IPS-15b (cell line): ENCODE measurements at regions not wholly inside any gene's neighbourhood (a gene's known extent, or its start where the extent isn't known, plus 50 kb on each side); places are given as distances from the start of the nearest gene placed in this dataset.
"Not testable (repeated sequence)": the region's sequence is repeated elsewhere in the genome, so short reads cannot be mapped to it uniquely, and the experiment has no call there.

ENCODE experiments used
- H3K27me3 ChIP-seq: one replicate; pipeline ENCODE4 v1.6.1; 2013; ENCODE audit warnings: low read length; ENCODE audit not compliant: control insufficient read depth, insufficient read depth
- H3K36me3 ChIP-seq: one replicate; pipeline ENCODE4 v1.6.1; 2013; ENCODE audit warnings: low read length; ENCODE audit not compliant: control insufficient read depth, insufficient read depth
- H3K4me1 ChIP-seq: one replicate; pipeline ENCODE4 v1.6.1; 2013; ENCODE audit warnings: mild to moderate bottlenecking, low read length; ENCODE audit not compliant: control insufficient read depth, insufficient read depth
- H3K4me3 ChIP-seq: one replicate; pipeline ENCODE4 v1.5.1; 2013; ENCODE audit warnings: low read depth, low read length
- H3K9ac ChIP-seq: one replicate; pipeline ENCODE4 v1.6.1; 2013; ENCODE audit warnings: low read depth, mild to moderate bottlenecking, low read length
- H3K9me3 ChIP-seq: one replicate; pipeline ENCODE4 v1.6.1; 2013; ENCODE audit warnings: mild to moderate bottlenecking, low read length; ENCODE audit not compliant: control insufficient read depth, insufficient read depth

DNA sequence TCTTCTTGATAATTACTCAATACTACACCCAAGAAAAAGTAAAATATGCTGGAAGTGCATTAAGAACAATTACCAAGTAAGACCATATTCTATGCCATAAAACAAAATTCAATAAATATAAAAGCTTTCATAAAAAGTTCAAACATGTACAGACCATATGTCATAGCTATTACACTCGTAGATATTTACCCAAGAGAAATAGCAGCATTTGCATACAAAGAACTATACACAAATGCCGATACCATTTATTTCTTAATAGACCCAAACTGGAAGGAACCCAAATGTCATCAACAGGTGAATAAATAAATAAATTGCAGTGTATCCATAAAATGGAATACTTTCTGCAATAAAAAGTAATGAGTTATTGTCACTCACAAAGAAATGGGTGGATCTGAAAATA, 78.3 kb upstream of the SLC16A7 start:
- Histone ChIP-seq H3K27me3 (no peaks in the 10 kb centered on the region), H3K9ac (no peak overlapping the region), H3K9me3 (no peaks in the 10 kb centered on the region), H3K4me3 (no peak overlapping the region), H3K36me3 (no peaks in the 10 kb centered on the region), H3K4me1 (no peaks in the 10 kb centered on the region)

DNA sequence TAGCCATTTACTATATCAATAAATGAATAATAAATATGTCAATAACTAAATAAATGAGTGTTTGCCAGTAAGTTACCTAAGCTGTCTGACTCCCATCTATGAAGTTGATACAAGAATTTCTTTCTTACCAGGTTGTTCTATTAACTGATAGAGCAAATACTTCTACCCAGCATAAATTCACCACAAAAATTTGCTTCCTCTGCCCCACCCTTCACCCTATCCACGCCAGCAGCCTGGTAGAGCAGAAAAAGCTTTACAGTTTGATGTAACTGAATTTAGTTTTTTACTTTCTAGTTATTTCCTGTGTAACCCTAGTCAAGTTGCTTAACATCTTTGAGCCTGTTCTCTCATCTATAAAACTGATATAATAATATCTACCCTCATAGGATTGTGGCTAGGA, 94.9 kb upstream of the SLC16A7 start:
- no peaks in the 10 kb centered on the region for H3K27me3 ChIP-seq
- H3K4me3 ChIP-seq, result no peak overlapping the region
- H3K4me1 ChIP-seq, result peaks cover 19% of the 10 kb centered on the region
- H3K9ac ChIP-seq, result no peak overlapping the region
- no peaks in the 10 kb centered on the region for H3K9me3 ChIP-seq
- no peaks in the 10 kb centered on the region for H3K36me3 ChIP-seq

DNA sequence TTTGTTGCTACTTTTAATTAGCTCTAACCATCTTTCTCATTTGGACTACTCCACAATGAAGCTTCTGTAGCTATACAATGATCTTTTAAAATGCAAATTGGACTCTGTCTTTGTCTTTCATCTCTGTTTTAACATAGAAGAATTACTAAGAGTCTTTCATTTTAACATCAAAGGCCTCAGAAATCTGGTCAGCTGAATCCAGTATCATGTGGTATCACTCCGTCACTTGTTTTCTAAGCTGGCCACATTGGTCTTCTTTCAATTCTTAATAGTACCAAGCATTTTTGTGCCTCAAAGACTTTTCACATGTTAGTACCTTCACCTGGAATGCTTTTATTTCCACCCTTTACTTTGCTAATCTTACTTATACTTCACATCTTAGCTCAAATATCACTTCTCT, 95.5 kb upstream of the SLC16A7 start:
- Histone ChIP-seq H3K9me3 (no peaks in the 10 kb centered on the region), H3K4me3 (no peak overlapping the region), H3K36me3 (no peaks in the 10 kb centered on the region), H3K27me3 (no peaks in the 10 kb centered on the region), H3K9ac (no peak overlapping the region), H3K4me1 (peaks cover 19% of the 10 kb centered on the region)

DNA sequence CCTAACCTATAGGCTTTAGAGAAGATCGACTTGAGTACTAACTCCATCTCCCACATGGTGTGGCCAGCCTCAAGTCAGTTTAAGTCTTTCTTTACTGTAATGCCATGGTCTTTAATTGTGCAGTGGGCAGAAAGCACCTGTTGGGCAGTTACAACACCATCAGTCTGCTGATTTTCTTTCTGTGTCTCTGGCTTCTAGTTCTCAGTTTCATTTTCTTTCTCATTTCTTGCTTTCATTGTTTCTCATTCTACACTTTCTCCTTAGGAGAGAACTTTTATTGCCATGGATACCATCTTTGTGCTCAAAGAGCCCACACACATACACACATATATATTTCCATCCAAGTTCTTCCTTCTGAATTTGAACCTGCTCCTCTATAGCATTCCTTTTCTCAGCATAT, 96.1 kb upstream of the SLC16A7 start:
- H3K36me3 ChIP-seq, result no peaks in the 10 kb centered on the region
- H3K27me3 ChIP-seq, result no peaks in the 10 kb centered on the region
- no peaks in the 10 kb centered on the region for H3K9me3 ChIP-seq
- H3K9ac ChIP-seq, result no peak overlapping the region
- no peak overlapping the region for H3K4me3 ChIP-seq
- peaks cover 19% of the 10 kb centered on the region for H3K4me1 ChIP-seq

DNA sequence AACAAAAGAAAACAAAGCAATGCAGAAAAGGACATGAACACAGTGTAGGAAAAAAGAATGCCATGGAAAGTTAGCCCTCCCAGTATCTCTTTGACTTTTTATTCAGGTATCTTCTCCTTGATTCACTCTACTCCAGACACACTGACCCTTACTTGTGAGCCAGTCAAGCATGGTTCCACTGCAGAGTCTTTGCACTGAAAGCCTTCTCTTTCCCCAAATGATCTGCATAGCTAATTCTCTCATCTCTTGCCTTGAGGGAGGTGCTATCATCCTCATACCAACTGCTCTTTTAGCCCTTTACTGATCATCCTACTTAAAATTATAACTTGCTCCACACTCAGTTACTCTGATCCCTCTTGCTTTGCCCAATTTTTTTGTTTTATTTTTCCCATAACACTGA, 101.2 kb upstream of the SLC16A7 start:
- H3K4me3 ChIP-seq, result no peak overlapping the region
- H3K36me3 ChIP-seq, result no peaks in the 10 kb centered on the region
- H3K9me3 ChIP-seq, result no peaks in the 10 kb centered on the region
- peaks cover under 1% of the 10 kb centered on the region for H3K4me1 ChIP-seq
- no peaks in the 10 kb centered on the region for H3K27me3 ChIP-seq
- no peak overlapping the region for H3K9ac ChIP-seq

DNA sequence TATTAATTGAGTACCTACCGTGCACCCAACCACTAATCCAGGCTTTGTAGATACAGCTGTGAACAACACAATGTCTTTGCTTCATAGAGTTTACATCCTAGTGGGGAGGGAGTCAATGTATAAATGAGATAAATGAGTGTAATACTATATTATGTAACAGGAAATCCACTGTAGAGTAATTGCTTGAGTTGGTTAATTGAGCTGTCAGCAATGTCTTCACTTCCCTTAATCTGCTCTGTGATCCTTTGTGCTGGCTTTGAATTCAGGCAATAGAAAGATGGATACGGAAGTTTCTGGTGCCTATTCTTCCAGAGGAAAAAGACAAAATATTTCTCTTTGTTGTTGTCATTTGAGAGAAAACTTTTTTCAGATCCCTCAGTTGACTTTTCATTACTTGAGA, 104.0 kb upstream of the SLC16A7 start:
- H3K36me3 ChIP-seq, result no peaks in the 10 kb centered on the region
- H3K9ac ChIP-seq, result no peak overlapping the region
- no peaks in the 10 kb centered on the region for H3K9me3 ChIP-seq
- no peak overlapping the region for H3K4me3 ChIP-seq
- no peaks in the 10 kb centered on the region for H3K4me1 ChIP-seq
- H3K27me3 ChIP-seq, result no peaks in the 10 kb centered on the region

DNA sequence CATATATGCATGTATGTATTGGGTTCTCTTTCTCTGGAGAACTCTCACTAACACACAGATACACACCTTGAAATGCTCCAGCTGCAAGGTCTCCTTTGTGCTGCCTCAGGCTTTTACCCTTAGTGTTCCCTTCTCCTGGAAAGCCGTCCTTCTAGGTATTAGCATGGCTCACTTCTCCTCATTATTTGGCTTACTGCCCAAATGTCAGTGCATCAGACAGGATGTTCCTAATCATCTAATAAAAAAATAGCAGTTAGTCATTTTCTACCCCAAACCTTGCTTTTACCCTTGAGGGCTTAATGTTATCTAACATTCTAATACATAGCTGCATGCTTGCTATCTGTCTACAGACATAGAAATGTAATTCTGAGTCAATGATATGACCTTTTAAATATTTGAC, 109.0 kb upstream of the SLC16A7 start:
- no peak overlapping the region for H3K4me3 ChIP-seq
- H3K4me1 ChIP-seq, result no peaks in the 10 kb centered on the region
- H3K36me3 ChIP-seq, result no peaks in the 10 kb centered on the region
- no peaks in the 10 kb centered on the region for H3K27me3 ChIP-seq
- no peak overlapping the region for H3K9ac ChIP-seq
- H3K9me3 ChIP-seq, result no peaks in the 10 kb centered on the region

DNA sequence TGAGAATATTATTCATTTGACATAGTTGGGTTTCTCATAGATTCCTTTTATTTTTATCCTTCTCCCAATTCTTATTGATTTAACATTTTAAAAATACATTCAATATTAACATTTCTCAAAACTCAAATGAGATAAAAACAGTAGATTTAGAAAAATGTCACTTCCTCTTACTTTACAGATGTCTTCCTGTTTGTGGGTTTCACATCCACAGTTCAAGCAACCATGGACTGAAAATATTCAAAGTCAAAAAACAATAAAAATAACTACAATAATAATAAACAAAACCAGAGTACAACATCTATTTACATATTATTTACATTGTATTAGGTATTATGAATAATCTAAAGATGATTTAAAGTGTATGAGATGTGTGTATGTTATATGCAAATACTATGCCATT, 111.3 kb upstream of the SLC16A7 start:
- no peak overlapping the region for H3K4me3 ChIP-seq
- H3K36me3 ChIP-seq, result no peaks in the 10 kb centered on the region
- H3K9me3 ChIP-seq, result no peaks in the 10 kb centered on the region
- no peaks in the 10 kb centered on the region for H3K4me1 ChIP-seq
- H3K27me3 ChIP-seq, result no peaks in the 10 kb centered on the region
- no peak overlapping the region for H3K9ac ChIP-seq

DNA sequence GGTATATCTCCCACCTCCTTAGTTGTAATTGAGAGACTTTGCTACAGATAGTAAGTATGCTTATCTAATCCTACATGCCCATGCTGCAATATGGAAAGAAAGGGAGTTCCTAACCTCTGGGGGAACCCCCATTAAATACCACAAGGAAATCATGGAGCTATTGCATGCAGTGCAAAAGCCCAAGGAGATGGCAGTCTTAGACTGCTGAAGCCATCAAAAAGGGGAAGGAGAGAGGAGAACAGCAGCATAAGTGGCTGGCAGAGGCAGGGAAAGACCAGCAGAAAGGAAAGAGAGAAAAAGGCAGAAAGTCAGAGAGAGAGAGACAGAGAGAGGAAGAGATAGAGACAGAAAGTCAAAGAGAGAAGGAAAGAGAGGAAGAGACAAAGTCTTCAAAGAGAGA, 121.6 kb upstream of the SLC16A7 start:
- H3K9me3 ChIP-seq, H3K27me3 ChIP-seq, H3K4me1 ChIP-seq, H3K9ac ChIP-seq, H3K36me3 ChIP-seq, H3K4me3 ChIP-seq: not testable (repeated sequence)

DNA sequence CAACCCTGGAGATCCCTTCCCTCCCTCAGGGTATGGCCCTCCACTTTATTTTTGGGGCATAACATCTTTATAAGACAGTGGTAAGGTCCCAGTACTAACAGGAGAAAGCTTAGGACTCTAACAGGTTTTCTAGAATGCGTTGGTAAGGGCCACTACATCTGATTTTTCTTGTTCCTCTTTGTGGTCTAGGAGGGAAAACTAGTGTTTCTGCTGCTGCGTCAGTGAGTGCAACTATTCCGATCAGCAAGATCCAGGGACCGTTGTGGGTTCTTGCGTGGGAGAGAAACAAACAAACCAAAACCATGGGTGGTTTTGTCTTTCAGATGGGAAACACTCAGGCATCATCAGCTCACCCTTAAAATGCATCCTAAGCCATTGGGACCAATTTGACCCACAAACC, 123.6 kb upstream of the SLC16A7 start:
- no peaks in the 10 kb centered on the region for H3K27me3 ChIP-seq

DNA sequence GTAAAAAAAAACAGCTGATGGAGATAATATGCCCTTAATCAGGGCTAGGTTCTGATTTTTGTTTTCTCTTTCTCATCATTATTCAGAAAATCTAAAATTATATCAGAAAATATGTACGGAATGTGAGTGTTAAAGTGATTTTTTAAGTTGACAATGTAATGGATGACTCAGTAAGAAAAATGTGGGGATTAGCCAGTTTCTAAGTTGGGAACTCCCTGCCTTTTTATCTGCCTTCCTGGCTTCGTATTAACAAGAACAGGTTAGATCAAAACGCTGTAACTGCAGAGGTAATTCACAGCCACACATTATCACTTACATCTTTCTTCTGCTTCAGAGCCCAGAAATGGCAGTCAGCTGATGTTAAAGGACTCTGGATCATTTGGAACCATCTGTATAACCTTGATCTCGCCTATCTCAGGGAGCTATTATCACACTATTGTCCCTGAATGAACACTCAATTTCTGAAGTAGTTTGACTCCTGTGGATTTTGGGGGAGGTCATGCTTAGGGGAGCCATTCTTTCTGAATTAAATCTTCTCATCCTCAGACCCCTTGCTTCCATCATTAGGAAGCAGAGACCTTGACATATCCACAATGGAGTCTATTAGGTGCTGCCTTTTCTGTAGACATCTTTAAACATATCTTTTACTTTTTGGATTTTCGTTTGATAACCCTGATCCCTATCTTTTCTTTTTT, 135.7 kb upstream of the SLC16A7 start:
- Histone ChIP-seq H3K36me3 (no peaks in the 10 kb centered on the region), H3K4me1 (no peaks in the 10 kb centered on the region), H3K4me3 (no peak overlapping the region), H3K27me3 (no peaks in the 10 kb centered on the region), H3K9me3 (no peaks in the 10 kb centered on the region), H3K9ac (no peak overlapping the region)

More for the DNA sequence above, 123.6 kb upstream of the SLC16A7 start:
- Histone ChIP-seq H3K4me3 (no peak overlapping the region), H3K4me1 (no peaks in the 10 kb centered on the region), H3K36me3 (no peaks in the 10 kb centered on the region), H3K9me3 (no peaks in the 10 kb centered on the region), H3K9ac (no peak overlapping the region)

DNA sequence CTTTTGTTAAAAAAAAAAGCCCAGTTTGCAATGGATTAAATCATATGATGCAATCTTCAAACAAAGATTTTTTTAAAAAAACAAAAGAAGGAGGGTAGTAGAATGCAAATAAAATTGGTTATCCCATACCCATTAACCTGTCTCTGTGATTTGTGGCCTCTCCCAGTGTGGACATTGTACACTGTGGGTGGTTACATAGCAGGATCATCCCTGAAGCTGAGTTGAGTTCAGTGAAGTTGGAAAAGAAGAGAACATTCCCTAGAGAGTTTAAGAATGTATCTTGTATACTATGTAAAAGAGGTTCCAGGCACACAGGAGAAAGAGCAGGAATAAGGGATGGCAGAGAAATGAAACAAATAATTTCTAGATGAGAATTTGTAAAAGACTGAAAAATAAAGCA, 142.4 kb upstream of the SLC16A7 start:
- H3K4me1 ChIP-seq, result no peaks in the 10 kb centered on the region
- no peak overlapping the region for H3K9ac ChIP-seq
- H3K36me3 ChIP-seq, result no peaks in the 10 kb centered on the region
- H3K4me3 ChIP-seq, result no peak overlapping the region
- H3K9me3 ChIP-seq, result no peaks in the 10 kb centered on the region
- no peaks in the 10 kb centered on the region for H3K27me3 ChIP-seq
